Inflammatory macrophage treated with lipopolysaccharide for 1 hour (primary cell): ENCODE measurements at regions not wholly inside any gene's neighbourhood (a gene's known extent, or its start where the extent isn't known, plus 50 kb on each side); places are given as distances from the start of the nearest gene placed in this dataset.
"Not testable (repeated sequence)": the region's sequence is repeated elsewhere in the genome, so short reads cannot be mapped to it uniquely, and the experiment has no call there.

Experiments used
- DNase-seq, 2 donors: peaks; one replicate each; pipeline ENCODE4 v3.0.0-alpha.2; 2020 to 2022

- no peak for DNase-seq
Observed at GRCh38 chr4:141543176-141543575, 93.2 kb upstream of the IL15 start.

- DNase-seq, result peak; percentile 2 to 8
Observed at GRCh38 chr4:141543706-141544105, 92.7 kb upstream of the IL15 start.

GRCh38 chr4:141548791-141549190, 87.6 kb upstream of the IL15 start:
- no peak for DNase-seq

- DNase-seq, result peak; percentile 3 to 47
Observed at GRCh38 chr4:141560056-141560455, 76.3 kb upstream of the IL15 start.

- no peak for DNase-seq
Observed at GRCh38 chr4:141562649-141563048, 73.7 kb upstream of the IL15 start.

- no peak for DNase-seq
Observed at GRCh38 chr4:141563723-141564122, 72.7 kb upstream of the IL15 start.

GRCh38 chr4:141564961-141565360, 71.4 kb upstream of the IL15 start:
- DNase-seq, result not testable (repeated sequence)

GRCh38 chr4:141565379-141566089, 70.8 kb upstream of the IL15 start:
- DNase-seq, result no peak

- DNase-seq, result no peak
Observed at GRCh38 chr4:141567326-141567915, 69.0 kb upstream of the IL15 start.

- DNase-seq, result no peak
Observed at GRCh38 chr4:141569141-141569540, 67.2 kb upstream of the IL15 start.

- peak in 1 of 2 donors; percentile 4 for DNase-seq
Observed at GRCh38 chr4:141570290-141570689, 66.1 kb upstream of the IL15 start.

GRCh38 chr4:141571362-141571761, 65.0 kb upstream of the IL15 start:
- no peak for DNase-seq

- DNase-seq, result no peak
Observed at GRCh38 chr4:141571793-141572192, 64.6 kb upstream of the IL15 start.

GRCh38 chr4:141573678-141574077, 62.7 kb upstream of the IL15 start:
- DNase-seq, result no peak

GRCh38 chr4:141575884-141576283, 60.5 kb upstream of the IL15 start:
- DNase-seq, result no peak

GRCh38 chr4:141576585-141577110, 59.7 kb upstream of the IL15 start:
- no peak for DNase-seq

GRCh38 chr4:141578451-141578850, 57.9 kb upstream of the IL15 start:
- no peak for DNase-seq

GRCh38 chr4:141580523-141580922, 55.9 kb upstream of the IL15 start:
- DNase-seq, result no peak
